ENCODE measurements at regions not wholly inside any gene's neighbourhood (a gene's known extent, or its start where the extent isn't known, plus 50 kb on each side); places are given as distances from the start of the nearest gene placed in this dataset.

DNA sequence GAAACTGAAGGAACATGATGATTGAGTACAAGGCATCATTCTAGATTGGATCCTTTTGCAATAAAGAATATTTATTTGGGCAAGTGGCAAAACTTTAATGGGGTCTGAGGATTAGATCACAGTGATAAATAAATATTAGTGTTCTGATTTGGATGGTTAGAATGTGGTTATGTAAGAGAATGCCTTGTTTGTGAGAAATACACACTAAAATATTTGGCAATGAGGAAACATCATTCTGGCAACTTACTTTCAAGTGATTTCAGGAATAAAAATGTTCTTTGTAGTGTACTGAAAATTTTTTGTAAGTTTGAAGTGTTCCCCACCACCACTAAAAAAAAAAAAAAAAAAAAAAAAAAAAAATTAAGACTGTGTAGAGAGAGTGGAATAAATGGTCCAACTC lies 185.1 kb upstream of the NEBL start:
- Histone ChIP-seq H3K4me3 (ENCODE audit: low read length in 3 of 3) (no peak overlapping the region), H3K4me1 (ENCODE audit: control insufficient read depth in 2 of 3, insufficient read depth in 2 of 3, low read depth in 1 of 3, low read length in 3 of 3) (no peaks in the 10 kb centered on the region), H3K36me3 (ENCODE audit: control insufficient read depth in 2 of 3, insufficient read depth in 3 of 3, low read length in 3 of 3) (no peaks in the 10 kb centered on the region), H3K27ac (ENCODE audit: low read depth in 2 of 2, low read length in 2 of 2) (no peak overlapping the region), H3K9ac (ENCODE audit: low read length in 3 of 3) (no peak overlapping the region), H3K27me3 (ENCODE audit: control insufficient read depth, insufficient read depth, low read length) (no peaks in the 10 kb centered on the region), H3K9me3 (ENCODE audit: control insufficient read depth in 2 of 3, insufficient read depth in 1 of 3, low read length in 3 of 3) (no peaks in the 10 kb centered on the region)
- intact Hi-C loops (cut with DNase I) = loop anchor here (10.0 kb wide), 1 partner anchor 183 kb away; no protein-coding TSS in a partner anchor
- no peak for TF ChIP-seq CTCF (IDR thresholded peaks at IDR 0.05; ENCODE audit: borderline replicate concordance, extremely low read depth, insufficient read depth)
- FAIRE-seq (no peak), DNase-seq (no peak)

DNA sequence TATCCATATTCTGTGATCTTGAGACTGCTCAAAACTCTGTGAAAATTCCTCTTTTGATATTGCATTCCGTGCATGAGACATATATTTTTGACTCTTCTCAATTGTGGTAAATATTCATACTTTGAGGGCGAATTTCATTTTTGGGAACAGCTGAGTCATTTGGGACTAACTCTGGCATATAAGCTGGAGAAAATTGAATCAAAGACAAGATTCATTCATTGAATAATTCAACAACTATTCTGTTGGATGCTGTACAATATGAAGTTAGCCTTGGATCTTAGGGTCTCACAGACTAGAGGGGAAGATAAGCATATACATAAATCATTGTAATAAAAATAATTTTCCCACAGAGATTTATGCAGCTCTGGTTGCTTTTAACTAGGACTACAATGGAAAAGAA lies 183.2 kb upstream of the NEBL start:
- no peak overlapping the region for H3K27ac ChIP-seq (ENCODE audit: low read depth in 2 of 2, low read length in 2 of 2)
- no peaks in the 10 kb centered on the region for H3K36me3 ChIP-seq (ENCODE audit: control insufficient read depth in 2 of 3, insufficient read depth in 3 of 3, low read length in 3 of 3)
- H3K27me3 ChIP-seq (ENCODE audit: control insufficient read depth, insufficient read depth, low read length) = no peaks in the 10 kb centered on the region
- H3K9ac ChIP-seq (ENCODE audit: low read length in 3 of 3) = no peak overlapping the region
- intact Hi-C loops (cut with DNase I) = loop anchor here (10.0 kb wide), 1 partner anchor 185 kb away; no protein-coding TSS in a partner anchor
- FAIRE-seq (no peak), DNase-seq (no peak)
- H3K9me3 ChIP-seq (ENCODE audit: control insufficient read depth in 2 of 3, insufficient read depth in 1 of 3, low read length in 3 of 3) = no peaks in the 10 kb centered on the region
- no peak overlapping the region for H3K4me3 ChIP-seq (ENCODE audit: low read length in 3 of 3)
- H3K4me1 ChIP-seq (ENCODE audit: control insufficient read depth in 2 of 3, insufficient read depth in 2 of 3, low read depth in 1 of 3, low read length in 3 of 3) = no peaks in the 10 kb centered on the region
- TF ChIP-seq CTCF (IDR thresholded peaks at IDR 0.05; ENCODE audit: borderline replicate concordance, extremely low read depth, insufficient read depth) = no peak

- Histone ChIP-seq H3K27me3 (ENCODE audit: control insufficient read depth, insufficient read depth, low read length) (no peaks in the 10 kb centered on the region), H3K9ac (ENCODE audit: low read length in 3 of 3) (no peak overlapping the region), H3K27ac (ENCODE audit: low read depth in 2 of 2, low read length in 2 of 2) (no peak overlapping the region), H3K9me3 (ENCODE audit: control insufficient read depth in 2 of 3, insufficient read depth in 1 of 3, low read length in 3 of 3) (no peaks in the 10 kb centered on the region), H3K4me3 (ENCODE audit: low read length in 3 of 3) (no peak overlapping the region), H3K36me3 (ENCODE audit: control insufficient read depth in 2 of 3, insufficient read depth in 3 of 3, low read length in 3 of 3) (no peaks in the 10 kb centered on the region), H3K4me1 (ENCODE audit: control insufficient read depth in 2 of 3, insufficient read depth in 2 of 3, low read depth in 1 of 3, low read length in 3 of 3) (no peaks in the 10 kb centered on the region)
- DNase-seq = no peak
- intact Hi-C loops (cut with DNase I) = no loop called here
- no peak for FAIRE-seq
- no peak for TF ChIP-seq CTCF (IDR thresholded peaks at IDR 0.05; ENCODE audit: borderline replicate concordance, extremely low read depth, insufficient read depth)
Observed at GRCh38 chr10:21079330-21079658, 182.2 kb upstream of the NEBL start.
